HFF-Myc (cell line): ENCODE measurements at regions not wholly inside any gene's neighbourhood (a gene's known extent, or its start where the extent isn't known, plus 50 kb on each side); places are given as distances from the start of the nearest gene placed in this dataset.
"Not testable (repeated sequence)": the region's sequence is repeated elsewhere in the genome, so short reads cannot be mapped to it uniquely, and the experiment has no call there.

Source experiments
- DNase-seq: peaks from one replicate; pipeline ENCODE4 v3.0.0-alpha.2; 2011; ENCODE audit warnings: low read depth; ENCODE audit errors: extremely low read depth
- H3K4me3 ChIP-seq: replicated peaks from 2 replicates; pipeline ENCODE4 v1.5.1; 2011; ENCODE audit warnings: low read depth, mild to moderate bottlenecking, control low read depth, low read length
- TF ChIP-seq, protein P1 (sequence below): IDR thresholded peaks from 2 replicates; pipeline ENCODE4 v1.5.1; 2012; ENCODE audit warnings: mild to moderate bottlenecking, low read depth, low read length, control low read depth; ENCODE audit errors: missing control alignments

DNA sequence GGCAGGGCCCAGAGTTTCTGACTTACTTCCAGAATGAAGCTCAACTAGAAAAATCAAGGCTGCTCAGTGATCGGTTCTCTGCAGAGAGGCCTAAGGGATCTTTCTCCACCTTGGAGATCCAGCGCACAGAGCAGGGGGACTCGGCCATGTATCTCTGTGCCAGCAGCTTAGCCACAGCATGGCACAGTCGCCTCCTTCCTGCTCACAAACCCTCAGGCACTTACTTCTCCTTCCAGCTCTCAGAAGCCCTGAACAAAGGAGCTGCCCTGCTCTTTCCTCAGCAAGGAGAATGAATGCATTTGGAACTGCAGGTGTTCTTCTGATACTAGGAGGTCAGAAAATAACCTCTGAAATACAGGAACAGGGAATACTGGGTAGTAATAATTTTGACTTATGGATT is 219.7 kb upstream of the PRSS1 start:
- TF ChIP-seq, protein P1, sequence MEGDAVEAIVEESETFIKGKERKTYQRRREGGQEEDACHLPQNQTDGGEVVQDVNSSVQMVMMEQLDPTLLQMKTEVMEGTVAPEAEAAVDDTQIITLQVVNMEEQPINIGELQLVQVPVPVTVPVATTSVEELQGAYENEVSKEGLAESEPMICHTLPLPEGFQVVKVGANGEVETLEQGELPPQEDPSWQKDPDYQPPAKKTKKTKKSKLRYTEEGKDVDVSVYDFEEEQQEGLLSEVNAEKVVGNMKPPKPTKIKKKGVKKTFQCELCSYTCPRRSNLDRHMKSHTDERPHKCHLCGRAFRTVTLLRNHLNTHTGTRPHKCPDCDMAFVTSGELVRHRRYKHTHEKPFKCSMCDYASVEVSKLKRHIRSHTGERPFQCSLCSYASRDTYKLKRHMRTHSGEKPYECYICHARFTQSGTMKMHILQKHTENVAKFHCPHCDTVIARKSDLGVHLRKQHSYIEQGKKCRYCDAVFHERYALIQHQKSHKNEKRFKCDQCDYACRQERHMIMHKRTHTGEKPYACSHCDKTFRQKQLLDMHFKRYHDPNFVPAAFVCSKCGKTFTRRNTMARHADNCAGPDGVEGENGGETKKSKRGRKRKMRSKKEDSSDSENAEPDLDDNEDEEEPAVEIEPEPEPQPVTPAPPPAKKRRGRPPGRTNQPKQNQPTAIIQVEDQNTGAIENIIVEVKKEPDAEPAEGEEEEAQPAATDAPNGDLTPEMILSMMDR, result no peak
- DNase-seq, result no peak
- no peak overlapping the region for H3K4me3 ChIP-seq

DNA sequence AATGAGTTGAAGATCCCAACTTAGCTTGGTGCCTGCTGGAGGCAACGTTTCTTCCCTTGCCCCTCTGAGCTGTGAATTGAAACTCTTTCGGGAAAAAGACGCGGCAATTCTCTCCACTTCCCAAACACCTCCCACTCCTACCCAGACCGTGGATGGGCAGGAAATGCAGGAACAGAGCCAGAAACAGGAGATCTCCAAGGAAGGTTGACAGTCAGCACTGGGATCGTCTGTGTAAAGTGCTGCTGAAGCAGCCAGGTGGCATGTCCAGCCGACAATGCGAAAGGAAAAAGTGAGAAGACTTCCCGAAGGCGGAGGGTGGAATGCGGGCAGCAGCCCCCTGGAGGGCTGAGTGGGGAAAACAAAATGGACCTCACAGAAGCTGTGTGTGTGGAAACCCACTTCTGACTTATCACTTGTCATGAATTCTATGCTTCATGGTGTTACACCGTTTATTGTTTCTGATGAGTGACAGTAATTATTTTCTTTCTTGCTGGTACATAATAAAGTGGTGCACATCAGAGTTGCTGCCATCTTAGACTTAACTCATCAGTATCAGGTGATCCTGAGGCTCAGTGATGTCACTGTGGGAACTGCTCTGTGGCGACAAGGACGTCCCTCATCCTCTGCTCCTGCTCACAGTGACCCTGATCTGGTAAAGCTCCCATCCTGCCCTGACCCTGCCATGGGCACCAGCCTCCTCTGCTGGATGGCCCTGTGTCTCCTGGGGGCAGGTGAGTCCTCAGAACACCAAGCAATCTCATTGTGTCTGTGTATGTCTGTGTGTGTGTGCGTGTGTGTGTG is 220.5 kb upstream of the PRSS1 start:
- no peak for DNase-seq
- H3K4me3 ChIP-seq, result no peak overlapping the region
- TF ChIP-seq, protein P1, result no peak

- DNase-seq, result no peak
- TF ChIP-seq, protein P1, result no peak
- H3K4me3 ChIP-seq, result no peak overlapping the region
Observed at GRCh38 chr7:142523821-142524460, 225.3 kb upstream of the PRSS1 start.

DNA sequence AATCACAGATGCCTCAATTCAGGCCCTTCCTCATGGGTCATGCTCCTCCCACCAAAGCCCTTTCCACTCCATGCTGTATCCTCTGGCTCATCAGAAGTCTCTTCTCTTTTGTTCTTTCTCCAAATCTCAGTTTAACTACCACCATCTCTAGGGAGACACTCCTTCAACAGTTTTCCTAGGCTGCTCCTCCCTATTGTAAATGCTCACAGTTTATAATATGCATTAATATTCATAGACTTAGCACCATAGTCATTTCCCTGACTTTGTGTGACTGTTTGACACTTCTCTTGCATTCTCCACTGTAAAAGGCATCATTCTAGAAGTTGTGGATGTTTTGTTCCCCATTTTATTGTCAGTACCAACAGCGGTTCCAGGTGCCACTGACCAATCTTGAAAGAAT is 226.5 kb upstream of the PRSS1 start:
- TF ChIP-seq, protein P1, result no peak
- no peak for DNase-seq
- no peak overlapping the region for H3K4me3 ChIP-seq

- DNase-seq, H3K4me3 ChIP-seq: not testable (repeated sequence)
- TF ChIP-seq, protein P1, result peak; percentile 60
Observed at GRCh38 chr7:142520885-142521284, 228.4 kb upstream of the PRSS1 start.

GRCh38 chr7:142520455-142520854 is 228.8 kb upstream of the PRSS1 start:
- not testable (repeated sequence) for H3K4me3 ChIP-seq, DNase-seq
